Body of pancreas (tissue), 4 donors: ENCODE measurements at regions not wholly inside any gene's neighbourhood (a gene's known extent, or its start where the extent isn't known, plus 50 kb on each side); places are given as distances from the start of the nearest gene placed in this dataset.

Source experiments
- ATAC-seq: fragments of 150-250 bp; one replicate; pipeline ENCODE4 v1.9.1; 2016
- DNase-seq, 4 donors: peaks; one replicate each; pipeline ENCODE4 v3.0.0-alpha.2; 2019
- H3K27ac ChIP-seq, 4 donors: fragments of 200-600 bp; sonication (generic); 1 replicate in 3 of 4; 2 replicates in 1 of 4; pipeline versions ENCODE4 v1.5.1 to v1.6.1; 2016 to 2019; ENCODE audit warnings: mild to moderate bottlenecking in 1 of 4, mixed read lengths in 1 of 4, moderate library complexity in 1 of 4
- H3K27me3 ChIP-seq, 2 donors: fragments of 200-600 bp; sonication (generic); one replicate each; pipeline ENCODE4 v1.6.0; 2016; ENCODE audit warnings: mild to moderate bottlenecking in 1 of 2
- H3K36me3 ChIP-seq, 2 donors: fragments of 200-600 bp; sonication (generic); replicated peaks in 1 of 2; 2 replicates each; pipeline ENCODE4 v1.5.1; 2016; ENCODE audit warnings: low read depth in 2 of 2; ENCODE audit not compliant: insufficient read depth in 1 of 2
- H3K4me1 ChIP-seq: fragments of 200-600 bp; sonication (generic); one replicate; pipeline ENCODE4 v1.6.0; 2016
- H3K4me3 ChIP-seq, 2 donors: fragments of 200-600 bp; sonication (generic); 1 replicate in 1 of 2; 2 replicates in 1 of 2; pipeline ENCODE4 v1.5.1; 2016 to 2019
- H3K9me3 ChIP-seq, 3 donors: fragments of 200-600 bp; sonication (generic); 1 replicate in 2 of 3; 2 replicates in 1 of 3; pipeline ENCODE4 v1.5.1; 2016
- CTCF ChIP-seq, 7 experiments: fragments of 450-650 bp in 4 of 7; fragments of 200-600 bp in 3 of 7; sonication (generic) in 3 of 7; IDR thresholded peaks; one replicate each; pipeline ENCODE4 v1.5.1; 2016 to 2019; ENCODE audit warnings: antibody characterized with exemption in 7 of 7
- POLR2A ChIP-seq, 3 donors: fragments of 450-650 bp; IDR thresholded peaks; one replicate each; pipeline ENCODE4 v1.6.1; 2016; ENCODE audit warnings: antibody characterized with exemption in 3 of 3, mild to moderate bottlenecking in 2 of 3
- WGBS, 2 donors: methylation state at CpG; one replicate each; pipeline ENCODE4 v1.1.5; 2017; 5-methylcytosine and 5-hydroxymethylcytosine counted together
- intact Hi-C: fragments of 100-400 bp; cut with DNase I; formaldehyde crosslinking; loops from one replicate; pipeline ENCODE4 v1.15.1; 2023

- Histone ChIP-seq H3K9me3 (no peaks in the 10 kb centered on the region), H3K27me3 (no peaks in the 10 kb centered on the region), H3K36me3 (no peaks in the 10 kb centered on the region), H3K4me3 (no peak overlapping the region), H3K27ac (no peak overlapping the region), H3K4me1 (no peaks in the 10 kb centered on the region)
- intact Hi-C loops = no loop called here
- no peak for ATAC-seq
- 84 to 91% methylated on average over 5 of the region's 5 CpGs for WGBS, 2 donors
- no peak for TF ChIP-seq POLR2A (IDR thresholded peaks at IDR 0.05)
- no peak for TF ChIP-seq CTCF (IDR thresholded peaks at IDR 0.05)
- DNase-seq = no peak
These were observed 705.3 kb downstream of the PRELID2 start for GRCh38 chr5:145129797-145130196.

- TF ChIP-seq POLR2A (IDR thresholded peaks at IDR 0.05) (no peak), CTCF (IDR thresholded peaks at IDR 0.05) (no peak)
- no peak overlapping the region for H3K27ac ChIP-seq
- WGBS, 2 donors = 54 to 57% methylated on average over 3 of the region's 3 CpGs
- DNase-seq (no peak), ATAC-seq (no peak)
- H3K9me3 ChIP-seq = no peaks in the 10 kb centered on the region
- no peaks in the 10 kb centered on the region for H3K36me3 ChIP-seq
- H3K27me3 ChIP-seq = no peaks in the 10 kb centered on the region
- intact Hi-C loops = no loop called here
- no peaks in the 10 kb centered on the region for H3K4me1 ChIP-seq
- H3K4me3 ChIP-seq = no peak overlapping the region
These were observed 710.3 kb downstream of the PRELID2 start for GRCh38 chr5:145124806-145125205.

GRCh38 chr5:145118611-145119010 lies 716.5 kb downstream of the PRELID2 start:
- H3K36me3 ChIP-seq = no peaks in the 10 kb centered on the region
- no peaks in the 10 kb centered on the region for H3K4me1 ChIP-seq
- H3K9me3 ChIP-seq = no peaks in the 10 kb centered on the region
- H3K27me3 ChIP-seq = no peaks in the 10 kb centered on the region
- H3K4me3 ChIP-seq = no peak overlapping the region
- TF ChIP-seq CTCF (IDR thresholded peaks at IDR 0.05) (no peak), POLR2A (IDR thresholded peaks at IDR 0.05) (no peak)
- intact Hi-C loops = no loop called here
- 83 to 85% methylated on average over 2 of the region's 2 CpGs for WGBS, 2 donors
- no peak for DNase-seq
- ATAC-seq = no peak
- no peak overlapping the region for H3K27ac ChIP-seq

- intact Hi-C loops = no loop called here
- H3K27me3 ChIP-seq = no peaks in the 10 kb centered on the region
- WGBS, 2 donors = 84 to 85% methylated on average over 1 of the region's 1 CpG
- H3K27ac ChIP-seq = no peak overlapping the region
- DNase-seq (no peak), ATAC-seq (no peak)
- H3K4me3 ChIP-seq = no peak overlapping the region
- H3K36me3 ChIP-seq = no peaks in the 10 kb centered on the region
- no peaks in the 10 kb centered on the region for H3K4me1 ChIP-seq
- no peak for TF ChIP-seq POLR2A (IDR thresholded peaks at IDR 0.05)
- TF ChIP-seq CTCF (IDR thresholded peaks at IDR 0.05) = no peak
- no peaks in the 10 kb centered on the region for H3K9me3 ChIP-seq
These were observed 717.0 kb downstream of the PRELID2 start for GRCh38 chr5:145118127-145118526.

GRCh38 chr5:145117285-145117684 lies 717.9 kb downstream of the PRELID2 start:
- ATAC-seq (no peak), DNase-seq (no peak)
- intact Hi-C loops = no loop called here
- Histone ChIP-seq H3K9me3 (no peaks in the 10 kb centered on the region), H3K4me3 (no peak overlapping the region), H3K27ac (no peak overlapping the region), H3K4me1 (no peaks in the 10 kb centered on the region), H3K27me3 (no peaks in the 10 kb centered on the region), H3K36me3 (no peaks in the 10 kb centered on the region)
- TF ChIP-seq POLR2A (IDR thresholded peaks at IDR 0.05) (no peak), CTCF (IDR thresholded peaks at IDR 0.05) (no peak)
- WGBS, 2 donors = 77 to 79% methylated on average over 4 of the region's 4 CpGs
